H1 (cell line): ENCODE measurements at regions not wholly inside any gene's neighbourhood (a gene's known extent, or its start where the extent isn't known, plus 50 kb on each side); places are given as distances from the start of the nearest gene placed in this dataset.

Experiments
- CTCF ChIA-PET: fragments of 300-600 bp; sonication (Branson Sonifier 250); formaldehyde crosslinking; loops from one replicate; lab custom pipeline; 2021; ENCODE audit not compliant: partially characterized antibody; lab: Charles Lee
- POLR2A ChIA-PET: fragments of 300-600 bp; sonication (Branson Sonifier 250); formaldehyde crosslinking; loops from one replicate; lab custom pipeline; 2021; ENCODE audit warnings: inconsistent platforms; ENCODE audit not compliant: partially characterized antibody; lab: Charles Lee
- DNase-seq, 2 experiments: peaks; one replicate each; pipeline versions ENCODE4 v3.0.0 to v3.0.0-alpha.2; 2010 to 2022; ENCODE audit warnings: low spot score in 2 of 2, low read depth in 1 of 2, mixed read lengths in 1 of 2
- FAIRE-seq: peaks from 2 replicates; lab custom pipeline; 2011; peaks lifted over from hg19 to GRCh38; lab: Jason Lieb, UNC
- H2AFZ ChIP-seq: 2 replicates; pipeline ENCODE4 v1.8.1; 2012; ENCODE audit warnings: low read length, inconsistent platforms
- H2AK5ac ChIP-seq: 2 replicates; pipeline ENCODE4 v1.6.1; 2013; ENCODE audit warnings: low read depth, low read length
- H2BK120ac ChIP-seq: replicated peaks from 2 replicates; pipeline ENCODE3; 2013; ENCODE audit warnings: low read depth, low read length, inconsistent platforms
- H2BK12ac ChIP-seq: 2 replicates; pipeline ENCODE4 v1.6.1; 2013; ENCODE audit warnings: low read depth, low read length
- H2BK15ac ChIP-seq: 2 replicates; pipeline ENCODE4 v1.6.1; 2013; ENCODE audit warnings: low read length
- H2BK20ac ChIP-seq: 2 replicates; pipeline ENCODE4 v1.6.1; 2013; ENCODE audit warnings: low read length
- H2BK5ac ChIP-seq: 2 replicates; pipeline ENCODE4 v1.6.1; 2013; ENCODE audit warnings: low read depth, low read length
- H3K14ac ChIP-seq: 2 replicates; pipeline ENCODE4 v1.6.1; 2013; ENCODE audit warnings: inconsistent platforms; ENCODE audit not compliant: insufficient read length
- H3K18ac ChIP-seq: 2 replicates; pipeline ENCODE4 v1.6.1; 2013; ENCODE audit warnings: low read length; ENCODE audit errors: extremely low read depth
- H3K23ac ChIP-seq: 2 replicates; pipeline ENCODE4 v1.6.1; 2013; ENCODE audit warnings: inconsistent platforms; ENCODE audit not compliant: insufficient read length
- H3K23me2 ChIP-seq: 2 replicates; pipeline ENCODE4 v1.6.1; 2013; ENCODE audit warnings: low read depth, low read length
- H3K27ac ChIP-seq: 2 replicates; pipeline ENCODE4 v1.6.1; 2011; ENCODE audit warnings: low read depth, low read length, inconsistent platforms
- H3K27me3 ChIP-seq, 4 experiments: replicated peaks in 1 of 4; 1 replicate in 1 of 4; 2 replicates in 3 of 4; pipeline versions ENCODE4 v1.6.1 to v1.8.1; 2011 to 2013; ENCODE audit warnings: low read length in 3 of 4, mild to moderate bottlenecking in 3 of 4, inconsistent platforms in 2 of 4, mixed read lengths in 2 of 4, moderate library complexity in 1 of 4; ENCODE audit not compliant: control insufficient read depth in 3 of 4, insufficient read depth in 3 of 4; ENCODE audit errors: extremely low read depth in 1 of 4
- H3K36me3 ChIP-seq, 4 experiments: 2 replicates each; pipeline versions ENCODE4 v1.6.1 to v1.8.1; 2011 to 2013; ENCODE audit warnings: mild to moderate bottlenecking in 4 of 4, low read length in 3 of 4, moderate library complexity in 2 of 4, control low read depth in 1 of 4, inconsistent platforms in 1 of 4; ENCODE audit not compliant: insufficient read depth in 4 of 4, control insufficient read depth in 2 of 4
- H3K4ac ChIP-seq: replicated peaks from 2 replicates; pipeline ENCODE3; 2013; ENCODE audit warnings: low read length, low read depth, mixed read lengths, inconsistent platforms; ENCODE audit not compliant: insufficient read length
- H3K4me1 ChIP-seq, 4 experiments: replicated peaks in 1 of 4; 1 replicate in 1 of 4; 2 replicates in 3 of 4; pipeline versions ENCODE4 v1.6.1 to v1.8.1; 2011 to 2013; ENCODE audit warnings: low read length in 3 of 4, inconsistent platforms in 2 of 4, mixed read lengths in 1 of 4; ENCODE audit not compliant: insufficient read depth in 4 of 4, control insufficient read depth in 3 of 4
- H3K4me2 ChIP-seq, 2 experiments: 2 replicates each; pipeline versions ENCODE4 v1.6.1 to v1.8.1; 2011 to 2013; ENCODE audit warnings: low read depth in 2 of 2, low read length in 2 of 2, control low read depth in 1 of 2, inconsistent platforms in 1 of 2, mild to moderate bottlenecking in 1 of 2; ENCODE audit not compliant: insufficient read depth in 1 of 2
- H3K4me3 ChIP-seq, 4 experiments: fragments of 200-600, 300-600 bp in 1 of 4; sonication (generic), shearing (Covaris generic), sonication (Bioruptor Twin) in 1 of 4; 2 replicates each; pipeline versions ENCODE4 v1.5.1 to v1.8.1; 2011 to 2016; ENCODE audit warnings: low read length in 4 of 4, low read depth in 3 of 4, control low read depth in 2 of 4, inconsistent platforms in 2 of 4, mild to moderate bottlenecking in 2 of 4, mixed read lengths in 1 of 4, moderate library complexity in 1 of 4; ENCODE audit not compliant: insufficient read depth in 2 of 4; ENCODE audit errors: extremely low read depth in 1 of 4
- H3K56ac ChIP-seq: replicated peaks from 2 replicates; pipeline ENCODE3; 2013; ENCODE audit warnings: low read depth, mild to moderate bottlenecking, mixed read lengths, low read length, inconsistent platforms; ENCODE audit not compliant: insufficient read length
- H3K79me1 ChIP-seq: 2 replicates; pipeline ENCODE4 v1.6.1; 2013; ENCODE audit warnings: low read depth, low read length, control low read depth
- H3K79me2 ChIP-seq, 2 experiments: 2 replicates each; pipeline versions ENCODE4 v1.6.1 to v1.8.1; 2012 to 2013; ENCODE audit warnings: low read length in 2 of 2, mild to moderate bottlenecking in 2 of 2, inconsistent platforms in 1 of 2; ENCODE audit not compliant: insufficient read depth in 2 of 2, control insufficient read depth in 1 of 2
- H3K9ac ChIP-seq, 4 experiments: replicated peaks in 1 of 4; 1 replicate in 1 of 4; 2 replicates in 3 of 4; pipeline versions ENCODE4 v1.6.1 to v1.8.1; 2011 to 2013; ENCODE audit warnings: low read depth in 3 of 4, low read length in 3 of 4, control low read depth in 2 of 4, mild to moderate bottlenecking in 2 of 4, moderate library complexity in 2 of 4, inconsistent platforms in 1 of 4; ENCODE audit errors: extremely low read depth in 1 of 4
- H3K9me3 ChIP-seq, 2 experiments: 2 replicates each; pipeline versions ENCODE4 v1.6.1 to v1.8.1; 2012 to 2013; ENCODE audit warnings: mild to moderate bottlenecking in 2 of 2, moderate library complexity in 2 of 2, control low read depth in 1 of 2, inconsistent platforms in 1 of 2, low read depth in 1 of 2, low read length in 1 of 2, mixed read lengths in 1 of 2; ENCODE audit not compliant: insufficient read depth in 2 of 2
- H4K20me1 ChIP-seq, 2 experiments: replicated peaks in 1 of 2; 2 replicates each; pipeline versions ENCODE3 to v1.8.1; 2011 to 2013; ENCODE audit warnings: inconsistent platforms in 2 of 2, low read length in 2 of 2, mild to moderate bottlenecking in 1 of 2; ENCODE audit not compliant: insufficient read depth in 2 of 2, control insufficient read depth in 1 of 2
- H4K5ac ChIP-seq: 2 replicates; pipeline ENCODE4 v1.6.1; 2013; ENCODE audit warnings: low read length, low read depth, mixed read lengths, inconsistent platforms; ENCODE audit not compliant: insufficient read length
- H4K8ac ChIP-seq: 2 replicates; pipeline ENCODE4 v1.8.0; 2013; ENCODE audit warnings: mild to moderate bottlenecking, moderate library complexity, low read length, inconsistent platforms; ENCODE audit not compliant: insufficient read depth; ENCODE audit errors: extremely low read depth
- H4K91ac ChIP-seq: replicated peaks from 2 replicates; pipeline ENCODE3; 2013; ENCODE audit warnings: low read length, mixed read lengths, inconsistent platforms; ENCODE audit not compliant: insufficient read length
- POLR2A ChIP-seq, 2 experiments: IDR thresholded peaks; 1 replicate in 1 of 2; 2 replicates in 1 of 2; pipeline ENCODE4 v1.6.1; 2011; ENCODE audit warnings: low read depth in 2 of 2, low read length in 2 of 2, mild to moderate bottlenecking in 2 of 2; ENCODE audit errors: control extremely low read depth in 1 of 2
- WGBS, 2 experiments: shearing (Covaris generic) in 1 of 2; methylation state at CpG; one replicate each; pipeline versions ENCODE4 v1.1.6 to v1.1.7; 2013 to 2015; ENCODE audit warnings: low lambda C conversion rate in 2 of 2, mixed read lengths in 2 of 2, inconsistent platforms in 1 of 2, low coverage in 1 of 2, missing lambda C conversion rate in 1 of 2; ENCODE audit not compliant: insufficient replicate concordance in 2 of 2, insufficient coverage in 1 of 2, insufficient read length in 1 of 2; ENCODE audit errors: extremely low coverage in 1 of 2, missing lambda C conversion rate in 1 of 2; 5-methylcytosine and 5-hydroxymethylcytosine counted together

GRCh38 chr6:6930223-6930880 lies 177.4 kb upstream of the RREB1 start:
- H2BK120ac ChIP-seq, result no peak overlapping the region
- H2BK12ac ChIP-seq, result no peak overlapping the region
- peaks cover 0 to 4% of the 10 kb centered on the region in 2 experiments; a peak in 1 of 4 replicates for H3K79me2 ChIP-seq
- 93% methylated on average over 9 of the region's 9 CpGs; no CpG with 5 or more reads in 1 of the 2 experiments for WGBS, 2 experiments
- H4K8ac ChIP-seq, result no peak overlapping the region
- no peaks in the 10 kb centered on the region for H3K4me1 ChIP-seq
- ChIA-PET CTCF (interaction anchor here (0.6 kb wide), 1 partner anchor 91 kb away, joined by 3 read pairs; no protein-coding TSS in a partner anchor), POLR2A (no interaction called here)
- peaks cover 0 to 3% of the 10 kb centered on the region in 2 experiments for H4K20me1 ChIP-seq
- H3K36me3 ChIP-seq, result no peaks in the 10 kb centered on the region
- H2BK5ac ChIP-seq, result no peak overlapping the region
- DNase-seq (no peak), FAIRE-seq (no peak)
- no peak overlapping the region for H3K56ac ChIP-seq
- H3K23ac ChIP-seq, result no peak overlapping the region
- H3K9ac ChIP-seq, result no peak overlapping the region
- peaks cover 5% of the 10 kb centered on the region; the same call in 1 of the 2 replicates for H3K23me2 ChIP-seq
- H3K18ac ChIP-seq, result no peak overlapping the region
- H3K27ac ChIP-seq, result no peak overlapping the region
- no peak overlapping the region for H3K14ac ChIP-seq
- H3K79me1 ChIP-seq, result no peaks in the 10 kb centered on the region
- H2BK15ac ChIP-seq, result no peak overlapping the region
- no peak for TF ChIP-seq POLR2A (IDR thresholded peaks at IDR 0.05; ENCODE audit: control extremely low read depth in 1 of 2, low read depth in 2 of 2, low read length in 2 of 2)
- H4K91ac ChIP-seq, result no peak overlapping the region
- no peaks in the 10 kb centered on the region for H3K27me3 ChIP-seq
- H2AK5ac ChIP-seq, result no peak overlapping the region
- no peak overlapping the region for H4K5ac ChIP-seq
- no peak overlapping the region for H3K4me3 ChIP-seq
- no peaks in the 10 kb centered on the region for H3K9me3 ChIP-seq
- H3K4ac ChIP-seq, result no peak overlapping the region
- no peak overlapping the region; the same call in 1 of the 2 replicates for H2AFZ ChIP-seq
- no peak overlapping the region for H3K4me2 ChIP-seq
- H2BK20ac ChIP-seq, result no peak overlapping the region
